ENCODE measurements at regions not wholly inside any gene's neighbourhood (a gene's known extent, or its start where the extent isn't known, plus 50 kb on each side); places are given as distances from the start of the nearest gene placed in this dataset.

DNA sequence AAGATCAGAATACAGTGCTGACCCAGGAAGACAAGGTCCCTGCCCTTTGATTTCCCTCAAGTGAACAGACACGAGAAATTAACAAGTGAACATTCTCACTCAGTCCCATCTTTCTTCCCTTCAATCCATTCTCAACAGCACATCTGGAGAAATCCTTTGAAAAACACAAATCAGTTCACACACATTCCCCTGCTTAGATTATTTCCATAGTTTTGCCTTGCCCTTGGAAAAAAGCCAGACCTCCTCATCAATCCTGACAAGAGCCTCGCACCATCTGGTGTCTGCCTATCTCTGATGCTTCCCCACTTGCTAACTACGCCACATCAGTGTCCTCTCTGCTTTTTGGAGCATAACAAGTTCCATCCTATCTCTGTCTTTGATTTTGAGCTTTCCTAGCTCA is 94.4 kb upstream of the KIAA1217 start:
- intact Hi-C loops (cut with micrococcal nuclease), result no loop called here
- CTCF ChIA-PET, result no interaction called here
- Histone ChIP-seq H3K36me3 (ENCODE audit: control insufficient read depth in 1 of 2, insufficient read depth in 2 of 2, low read length in 2 of 2) (no peaks in the 10 kb centered on the region), H3K4me1 (ENCODE audit: control insufficient read depth in 1 of 2, insufficient read depth in 2 of 2, low read length in 2 of 2) (no peaks in the 10 kb centered on the region), H2AFZ (ENCODE audit: low read depth, low read length, poor library complexity, severe bottlenecking) (no peak overlapping the region), H4K20me1 (ENCODE audit: insufficient read depth) (no peaks in the 10 kb centered on the region), H3K4me3 (replicated peaks in 1 of 2; ENCODE audit: low read depth in 1 of 2, low read length in 2 of 2) (no peak overlapping the region), H3K9me3 (ENCODE audit: control insufficient read depth in 1 of 2, insufficient read depth in 1 of 2, low read depth in 1 of 2, low read length in 2 of 2) (no peaks in the 10 kb centered on the region), H3K79me2 (ENCODE audit: insufficient read depth, low read length) (no peaks in the 10 kb centered on the region), H3K27ac (ENCODE audit: low read depth, low read length) (no peak overlapping the region), H3K4me2 (ENCODE audit: low read length) (no peak overlapping the region), H3K27me3 (ENCODE audit: insufficient read depth, low read length) (peaks cover 4% of the 10 kb centered on the region; the same call in 1 of the 2 replicates), H3K9me2 (ENCODE audit: insufficient read depth) (no peaks in the 10 kb centered on the region), H3K9ac (ENCODE audit: low read length) (no peak overlapping the region)
- POLR2A ChIA-PET, result no interaction called here
- TF ChIP-seq EZH2 (IDR thresholded peaks at IDR 0.05) (no peak), CBX3 (IDR thresholded peaks at IDR 0.05; ENCODE audit: low read depth) (no peak), ZFX (IDR thresholded peaks at IDR 0.05) (no peak), SRF (IDR thresholded peaks at IDR 0.05; ENCODE audit: low read depth) (no peak), SIN3A (IDR thresholded peaks at IDR 0.05; ENCODE audit: low read depth) (no peak), TCF7L2 (IDR thresholded peaks at IDR 0.05; ENCODE audit: borderline replicate concordance, extremely low read depth, insufficient read depth, insufficient read length) (no peak), ZNF274 (IDR thresholded peaks at IDR 0.05; ENCODE audit: low read depth, low read length) (no peak), POLR2AphosphoS5 (IDR thresholded peaks at IDR 0.05; ENCODE audit: low read depth, low read length) (no peak), CEBPB (IDR thresholded peaks at IDR 0.05; ENCODE audit: low read depth) (no peak), EZH2phosphoT487 (IDR thresholded peaks at IDR 0.05; ENCODE audit: borderline replicate concordance) (no peak), FOSL1 (IDR thresholded peaks at IDR 0.05; ENCODE audit: low read depth) (no peak)
- ATAC-seq, result no peak
- RAD21 ChIA-PET (ENCODE audit: low non-redundant PET in 1 of 2, low total read pairs in 2 of 2, uncharacterized antibody in 2 of 2, unreplicated experiment in 2 of 2), result no interaction called here
- DNase-seq (ENCODE audit: low read depth, low spot score), result no peak
- BruUV-seq (replicated peaks), result no TSS peak

- ChIA-PET POLR2A (no interaction called here), CTCF (no interaction called here), RAD21 (ENCODE audit: low non-redundant PET in 1 of 2, low total read pairs in 2 of 2, uncharacterized antibody in 2 of 2, unreplicated experiment in 2 of 2) (no interaction called here)
- Histone ChIP-seq H3K9ac (ENCODE audit: low read length) (no peak overlapping the region), H3K9me3 (ENCODE audit: control insufficient read depth in 1 of 2, insufficient read depth in 1 of 2, low read depth in 1 of 2, low read length in 2 of 2) (no peaks in the 10 kb centered on the region), H3K4me3 (replicated peaks in 1 of 2; ENCODE audit: low read depth in 1 of 2, low read length in 2 of 2) (no peak overlapping the region), H3K4me1 (ENCODE audit: control insufficient read depth in 1 of 2, insufficient read depth in 2 of 2, low read length in 2 of 2) (no peaks in the 10 kb centered on the region), H3K79me2 (ENCODE audit: insufficient read depth, low read length) (no peaks in the 10 kb centered on the region), H2AFZ (ENCODE audit: low read depth, low read length, poor library complexity, severe bottlenecking) (no peak overlapping the region), H3K4me2 (ENCODE audit: low read length) (no peak overlapping the region), H3K27me3 (ENCODE audit: insufficient read depth, low read length) (peaks cover 4% of the 10 kb centered on the region; the same call in 1 of the 2 replicates), H3K27ac (ENCODE audit: low read depth, low read length) (no peak overlapping the region), H4K20me1 (ENCODE audit: insufficient read depth) (no peaks in the 10 kb centered on the region), H3K9me2 (ENCODE audit: insufficient read depth) (no peaks in the 10 kb centered on the region), H3K36me3 (ENCODE audit: control insufficient read depth in 1 of 2, insufficient read depth in 2 of 2, low read length in 2 of 2) (no peaks in the 10 kb centered on the region)
- ATAC-seq, result no peak
- no peak for DNase-seq (ENCODE audit: low read depth, low spot score)
- no TSS peak for BruUV-seq (replicated peaks)
- TF ChIP-seq EGR1 (IDR thresholded peaks at IDR 0.05; ENCODE audit: low read depth), result no peak
- TF ChIP-seq RAD21 (IDR thresholded peaks at IDR 0.05; ENCODE audit: low read depth), result no peak
- intact Hi-C loops (cut with micrococcal nuclease), result no loop called here
These were observed 93.5 kb upstream of the KIAA1217 start for GRCh38 chr10:24115403-24115802.
